PFSK-1 (cell line): ENCODE measurements at regions not wholly inside any gene's neighbourhood (a gene's known extent, or its start where the extent isn't known, plus 50 kb on each side); places are given as distances from the start of the nearest gene placed in this dataset.

Source experiments
- FOXP2 ChIP-seq: optimal IDR thresholded peaks from 2 replicates; pipeline ENCODE3; 2011; ENCODE audit warnings: borderline replicate concordance, control low read depth, inconsistent platforms; ENCODE audit not compliant: insufficient read depth; ENCODE audit errors: extremely low read length, extremely low read depth
- POLR2AphosphoS5 ChIP-seq: IDR thresholded peaks from 2 replicates; pipeline ENCODE4 v1.6.1; 2012; ENCODE audit warnings: low read depth, mild to moderate bottlenecking, control low read depth, low read length, moderate library complexity
- REST ChIP-seq, 2 experiments: IDR thresholded peaks; 2 replicates each; pipeline versions ENCODE4 v1.6.1 to v1.8.0; 2011 to 2012; ENCODE audit warnings: low read depth in 2 of 2, low read length in 2 of 2, control low read depth in 1 of 2, inconsistent platforms in 1 of 2, mild to moderate bottlenecking in 1 of 2, moderate library complexity in 1 of 2; ENCODE audit not compliant: insufficient read depth in 1 of 2
- SIN3A ChIP-seq: IDR thresholded peaks from 2 replicates; pipeline ENCODE4 v1.6.1; 2012; ENCODE audit warnings: mild to moderate bottlenecking, low read length, moderate library complexity, borderline replicate concordance; ENCODE audit not compliant: insufficient read depth
- TAF1 ChIP-seq: IDR thresholded peaks from 2 replicates; pipeline ENCODE4 v1.6.1; 2012; ENCODE audit warnings: low read length, control low read depth, borderline replicate concordance; ENCODE audit not compliant: insufficient read depth

- TF ChIP-seq TAF1 (no peak), REST (IDR thresholded peaks at IDR 0.05; ENCODE audit: insufficient read depth in 1 of 2, low read depth in 2 of 2, low read length in 2 of 2) (no peak), POLR2AphosphoS5 (no peak), FOXP2 (no peak)
Observed at GRCh38 chr9:99632349-99633038, 189.2 kb upstream of the NR4A3 start.

GRCh38 chr9:99633265-99633664 lies 188.4 kb upstream of the NR4A3 start:
- TF ChIP-seq POLR2AphosphoS5 = no peak
- no peak for TF ChIP-seq TAF1
- no peak for TF ChIP-seq FOXP2
- no peak for TF ChIP-seq REST (IDR thresholded peaks at IDR 0.05; ENCODE audit: insufficient read depth in 1 of 2, low read depth in 2 of 2, low read length in 2 of 2)
- TF ChIP-seq SIN3A = no peak

- TF ChIP-seq SIN3A (no peak), FOXP2 (no peak), POLR2AphosphoS5 (no peak), REST (IDR thresholded peaks at IDR 0.05; ENCODE audit: insufficient read depth in 1 of 2, low read depth in 2 of 2, low read length in 2 of 2) (no peak), TAF1 (no peak)
Observed at GRCh38 chr9:99634186-99634585, 187.5 kb upstream of the NR4A3 start.

- TF ChIP-seq FOXP2 = no peak
- TF ChIP-seq SIN3A = no peak
- TF ChIP-seq TAF1 = no peak
- TF ChIP-seq POLR2AphosphoS5 = no peak
- no peak for TF ChIP-seq REST (IDR thresholded peaks at IDR 0.05; ENCODE audit: insufficient read depth in 1 of 2, low read depth in 2 of 2, low read length in 2 of 2)
Observed at GRCh38 chr9:99635032-99635431, 186.7 kb upstream of the NR4A3 start.
